ENCODE measurements at regions not wholly inside any gene's neighbourhood (a gene's known extent, or its start where the extent isn't known, plus 50 kb on each side); places are given as distances from the start of the nearest gene placed in this dataset.
"Not testable (repeated sequence)": the region's sequence is repeated elsewhere in the genome, so short reads cannot be mapped to it uniquely, and the experiment has no call there.

DNA sequence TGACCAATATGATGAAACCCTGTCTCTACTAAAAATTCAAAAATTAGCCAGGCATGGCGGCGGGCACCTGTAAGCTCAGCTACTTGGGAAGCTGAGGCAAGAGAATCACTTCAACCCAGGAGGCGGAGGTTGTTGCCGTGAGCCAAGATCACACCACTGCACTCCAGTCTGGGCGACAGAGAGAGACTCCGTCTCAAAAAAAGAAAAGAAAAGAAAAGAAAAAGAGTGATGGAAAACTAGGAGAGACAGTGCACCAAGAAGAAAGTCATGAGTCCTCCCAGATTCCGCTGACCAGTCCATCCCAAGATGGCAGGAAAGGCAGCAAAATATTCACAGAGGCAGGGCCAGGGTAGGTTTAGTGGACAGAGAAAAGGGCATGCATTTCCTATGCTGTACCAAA, 226.9 kb downstream of the ASMT start:
- no peak overlapping the region for H3K4me3 ChIP-seq
- no peak overlapping the region for H3K27ac ChIP-seq

DNA sequence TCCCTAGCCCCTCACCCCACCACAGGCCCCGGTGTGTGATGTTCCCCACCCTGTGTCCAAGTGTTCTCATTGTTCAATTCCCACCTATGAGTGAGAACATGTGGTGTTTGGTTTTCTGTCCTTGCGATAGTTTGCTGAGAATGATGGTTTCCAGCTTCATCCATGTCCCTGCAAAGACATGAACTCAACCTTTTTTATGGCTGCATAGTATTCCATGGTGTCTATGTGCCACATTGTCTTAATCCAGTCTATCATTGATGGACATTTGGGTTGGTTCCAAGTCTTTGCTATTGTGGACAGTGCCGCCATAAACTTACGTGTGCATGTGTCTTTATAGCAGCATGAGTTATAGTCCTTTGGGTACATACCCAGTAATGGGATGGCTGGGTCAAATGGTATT, 232.1 kb downstream of the ASMT start:
- H3K4me3 ChIP-seq, H3K27ac ChIP-seq: not testable (repeated sequence)

DNA sequence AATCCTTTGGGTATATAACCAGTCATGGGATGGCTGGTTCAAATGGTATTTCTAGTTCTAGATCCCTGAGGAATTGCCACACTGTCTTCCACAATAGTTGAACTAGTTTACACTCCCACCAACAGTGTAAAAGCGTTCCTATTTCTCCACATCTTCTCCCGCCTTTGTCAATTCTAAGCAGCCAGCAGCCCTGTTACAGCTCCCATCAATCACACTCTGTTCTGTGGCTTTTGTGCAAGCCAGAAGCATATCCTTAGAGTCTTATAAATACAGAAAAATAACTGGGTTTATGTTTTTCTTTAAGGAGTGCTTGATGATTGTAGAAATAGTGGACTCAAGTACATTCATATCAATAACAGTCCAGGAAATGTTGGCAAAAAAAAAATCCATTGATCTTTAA, 232.9 kb downstream of the ASMT start:
- not testable (repeated sequence) for H3K4me3 ChIP-seq, H3K27ac ChIP-seq

DNA sequence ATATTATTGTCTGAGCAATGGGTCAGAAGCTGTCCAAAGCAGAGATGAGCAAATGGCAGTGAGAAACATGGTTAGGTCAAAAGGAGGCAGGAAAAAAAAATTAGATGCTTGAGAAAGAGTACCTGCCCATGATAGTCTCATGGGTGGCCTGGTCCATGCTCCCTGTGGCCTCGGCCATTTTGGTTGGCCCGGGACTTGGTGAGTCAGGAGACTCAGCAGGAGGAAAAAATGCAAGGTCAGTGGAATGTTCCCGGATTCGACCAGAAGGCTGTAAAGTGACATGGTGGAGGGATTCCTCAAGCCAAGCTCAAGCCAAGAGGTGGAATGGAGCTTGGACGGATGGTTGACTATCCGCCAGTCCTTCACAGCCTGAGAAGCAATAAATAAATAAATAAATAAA, 236.7 kb downstream of the ASMT start:
- Histone ChIP-seq H3K4me3 (no peak overlapping the region), H3K27ac (no peak overlapping the region)

DNA sequence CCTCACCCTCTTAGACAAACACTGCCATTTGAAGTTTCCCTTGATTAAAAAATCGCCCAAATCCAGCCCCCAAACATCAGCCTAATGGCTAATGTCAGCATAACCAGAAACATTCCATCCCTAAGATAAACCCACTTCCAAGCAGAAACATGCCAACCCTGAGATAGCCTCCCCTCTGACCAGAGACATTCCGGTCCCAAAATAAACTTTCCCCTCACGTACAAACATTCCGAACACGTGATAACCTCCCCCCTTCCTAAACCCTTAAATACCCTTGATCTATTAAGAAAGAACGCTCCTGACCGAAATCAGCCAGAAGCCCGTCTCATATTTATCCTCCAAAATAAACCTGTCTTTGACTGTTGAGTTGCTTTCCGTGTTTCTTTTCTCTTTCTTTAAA, 237.2 kb downstream of the ASMT start:
- H3K27ac ChIP-seq: no peak overlapping the region
- H3K4me3 ChIP-seq: no peak overlapping the region

DNA sequence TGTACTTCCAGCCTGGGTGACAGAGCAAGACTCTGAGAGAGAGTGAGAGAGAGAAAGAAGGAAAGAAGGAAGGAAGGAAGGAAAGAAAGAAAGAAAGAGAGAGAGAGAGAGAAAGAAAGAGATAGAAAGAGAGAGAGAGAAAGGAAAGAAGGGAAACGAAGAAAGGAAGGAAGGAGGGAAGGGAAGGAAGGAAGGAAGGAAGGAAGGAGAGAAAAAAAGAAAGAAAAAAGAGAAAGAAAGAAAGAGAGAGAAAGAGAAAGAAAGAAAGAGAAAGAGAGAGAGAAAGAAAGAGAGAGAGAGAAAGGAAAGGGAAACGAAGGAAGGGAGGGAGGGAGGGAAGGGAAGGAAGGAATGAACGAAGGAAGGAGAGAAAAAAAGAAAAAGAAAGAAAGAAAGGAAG, 238.6 kb downstream of the ASMT start:
- H3K27ac ChIP-seq: no peak overlapping the region
- no peak overlapping the region for H3K4me3 ChIP-seq

DNA sequence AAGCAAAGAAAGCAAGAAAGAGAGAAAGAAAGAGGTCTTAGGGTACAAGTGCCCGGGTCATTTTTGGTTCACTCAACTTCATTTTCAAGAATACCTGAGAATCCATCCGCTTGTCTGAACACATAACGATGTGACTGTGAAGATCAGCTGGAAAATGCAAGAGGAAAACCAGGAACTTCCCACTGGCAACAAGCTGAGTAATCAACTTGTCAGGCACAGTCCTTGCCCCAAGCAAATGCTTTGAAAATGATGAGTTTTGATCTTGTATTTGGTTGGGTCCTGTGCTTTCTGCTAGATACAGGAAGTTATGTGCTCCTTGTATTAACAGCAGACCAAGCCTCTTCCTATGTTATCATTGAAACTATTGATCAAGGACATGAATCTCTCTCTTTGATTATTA, 239.1 kb downstream of the ASMT start:
- H3K27ac ChIP-seq: no peak overlapping the region
- H3K4me3 ChIP-seq: no peak overlapping the region

DNA sequence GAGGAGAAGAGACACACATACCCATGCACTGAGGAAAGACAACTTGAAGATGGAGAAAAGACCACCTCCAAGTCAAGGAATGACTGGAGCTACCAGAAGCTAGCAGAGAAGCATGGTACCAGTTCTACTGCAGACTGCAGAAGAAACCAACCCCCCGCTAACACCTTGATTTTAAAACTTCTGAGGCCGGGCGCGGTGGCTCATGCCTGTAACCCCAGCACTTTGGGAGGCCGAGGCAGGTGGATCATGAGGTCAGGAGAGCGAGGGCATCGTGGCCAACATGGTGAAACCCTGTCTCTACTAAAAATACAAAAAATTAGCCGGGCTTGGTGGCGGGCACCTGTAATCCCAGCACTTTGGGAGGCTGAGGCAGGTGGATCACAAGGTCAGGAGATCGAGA, 240.0 kb downstream of the ASMT start:
- H3K27ac ChIP-seq, H3K4me3 ChIP-seq: not testable (repeated sequence)

DNA sequence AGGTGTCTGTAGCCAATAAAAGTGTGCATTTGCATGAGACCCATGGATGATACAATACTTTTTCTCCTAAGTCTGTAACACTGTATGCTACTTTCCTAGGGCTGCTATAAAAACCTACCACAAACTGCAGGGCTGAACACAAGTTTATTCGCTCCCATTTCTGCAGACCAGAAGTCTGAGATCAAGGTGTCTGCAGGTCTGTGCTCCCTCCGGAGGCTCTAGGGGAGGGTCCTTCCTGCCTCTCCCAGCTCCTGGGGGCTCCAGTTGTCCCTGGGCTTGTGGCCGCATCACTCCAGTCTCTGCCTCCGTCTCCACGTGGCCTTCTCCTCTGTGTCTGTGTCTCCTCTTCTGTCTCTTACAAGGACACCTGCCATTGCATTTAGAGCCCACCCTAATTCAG, 244.4 kb downstream of the ASMT start:
- not testable (repeated sequence) for H3K27ac ChIP-seq, H3K4me3 ChIP-seq

DNA sequence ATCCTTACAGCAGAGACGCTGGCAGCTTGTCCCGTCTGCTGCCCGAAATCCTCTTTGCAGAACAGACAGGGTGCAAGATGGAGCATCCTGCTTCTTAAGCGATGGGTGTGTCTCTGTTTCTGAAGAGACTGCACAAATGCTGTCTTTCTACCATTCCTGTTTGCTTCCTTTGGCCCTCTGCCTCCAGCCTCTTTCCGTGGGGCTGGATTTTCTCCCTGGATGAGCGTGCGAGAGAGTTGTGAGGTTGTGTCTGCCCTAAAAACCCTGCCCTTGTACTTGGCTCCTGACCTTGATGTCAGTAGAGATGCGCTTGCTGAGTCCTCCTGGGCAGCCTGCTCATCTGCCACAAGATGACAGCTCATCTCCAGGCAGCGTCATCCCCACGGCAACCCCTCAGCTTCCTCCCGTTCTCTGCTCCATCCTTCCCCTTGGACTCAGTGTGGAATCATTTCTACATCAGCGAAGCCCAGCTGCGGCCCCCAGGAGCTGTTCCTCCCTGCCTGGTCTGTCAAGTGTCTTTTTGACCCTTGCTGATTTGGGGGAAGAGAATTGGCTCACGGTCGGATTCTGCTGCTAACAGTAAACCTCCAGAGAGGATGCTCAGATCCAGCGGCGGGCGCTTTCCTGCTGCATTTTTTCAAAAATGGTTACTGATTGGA, 246.2 kb downstream of the ASMT start:
- no peak overlapping the region for H3K4me3 ChIP-seq
- no peak overlapping the region for H3K27ac ChIP-seq

DNA sequence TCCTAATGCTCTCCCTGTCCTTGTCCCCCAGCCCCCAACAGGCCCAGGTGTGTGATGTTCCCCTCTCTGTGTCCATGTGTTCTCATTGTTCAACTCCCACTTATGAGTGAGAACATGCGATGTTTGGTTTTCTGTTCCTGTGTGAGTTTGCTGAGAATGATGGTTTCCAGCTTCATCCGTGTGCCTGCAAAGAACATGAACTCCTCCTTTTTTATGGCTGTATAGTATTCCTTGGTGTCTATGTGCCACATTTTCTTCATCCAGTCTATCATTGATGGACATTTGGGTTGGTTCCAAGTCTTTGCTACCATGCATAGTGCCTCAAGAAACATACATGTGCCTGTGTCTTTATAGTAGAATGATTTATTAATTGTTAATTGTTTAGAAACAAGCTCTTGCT, 249.1 kb downstream of the ASMT start:
- H3K27ac ChIP-seq, H3K4me3 ChIP-seq: not testable (repeated sequence)

DNA sequence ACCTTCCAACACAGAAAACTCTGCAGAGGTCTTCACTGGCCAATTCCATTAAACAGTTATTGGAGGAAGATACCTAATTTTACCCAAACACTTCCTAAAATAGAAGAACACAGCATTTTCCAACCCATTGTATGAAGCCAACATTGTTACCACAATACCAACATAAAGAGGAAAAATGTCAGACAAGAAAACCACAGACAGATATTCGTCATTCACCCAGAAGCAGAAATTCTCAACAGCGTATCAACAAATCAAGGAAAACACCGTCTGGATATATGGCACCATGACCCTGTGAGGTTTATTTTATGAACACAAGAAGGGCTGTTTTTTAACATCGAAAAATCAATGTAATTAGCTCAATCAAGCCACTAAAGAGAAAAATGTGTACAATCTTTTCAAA, 255.6 kb downstream of the ASMT start:
- no peak overlapping the region for H3K4me3 ChIP-seq
- H3K27ac ChIP-seq: no peak overlapping the region

DNA sequence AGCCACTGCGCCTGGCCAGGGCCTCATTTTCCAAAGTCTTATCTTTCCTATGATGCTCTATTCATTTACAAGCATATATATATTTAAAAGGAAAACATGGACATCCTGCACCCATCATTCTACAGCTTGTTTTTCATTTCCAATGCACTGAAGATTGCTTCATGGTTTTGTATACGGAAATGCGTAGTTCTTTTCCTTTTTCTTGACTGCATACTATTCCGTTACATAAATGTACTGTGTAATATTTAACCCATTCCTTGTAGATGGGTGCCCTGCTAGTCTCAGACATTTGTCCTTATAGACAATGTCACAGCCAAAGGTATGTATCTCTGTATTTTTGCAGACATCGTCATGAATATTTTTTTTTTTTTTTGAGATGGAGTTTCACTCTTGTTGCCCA, 257.0 kb downstream of the ASMT start:
- Histone ChIP-seq H3K27ac (no peak overlapping the region), H3K4me3 (no peak overlapping the region)

DNA sequence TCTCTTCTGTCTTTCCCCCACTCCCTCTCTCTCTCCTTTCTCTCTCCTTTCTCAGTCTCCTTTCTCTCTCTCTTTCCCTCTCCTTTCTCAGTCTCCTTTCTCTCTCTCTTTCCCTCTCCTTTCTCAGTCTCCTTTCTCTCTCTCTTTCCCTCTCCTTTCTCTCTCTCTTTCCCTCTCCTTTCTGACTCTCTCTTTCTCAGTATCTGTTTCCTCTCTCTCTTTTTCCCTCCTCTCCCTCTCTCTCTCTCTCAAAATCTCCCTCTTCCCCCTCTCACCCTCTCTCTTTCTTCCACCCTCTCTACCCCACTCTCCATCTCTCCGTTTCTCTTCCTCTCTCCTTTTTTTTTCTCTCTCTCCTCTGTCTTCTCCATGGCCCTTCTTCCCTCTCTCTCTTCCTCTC, 258.8 kb downstream of the ASMT start:
- Histone ChIP-seq H3K4me3 (no peak overlapping the region), H3K27ac (no peak overlapping the region)

DNA sequence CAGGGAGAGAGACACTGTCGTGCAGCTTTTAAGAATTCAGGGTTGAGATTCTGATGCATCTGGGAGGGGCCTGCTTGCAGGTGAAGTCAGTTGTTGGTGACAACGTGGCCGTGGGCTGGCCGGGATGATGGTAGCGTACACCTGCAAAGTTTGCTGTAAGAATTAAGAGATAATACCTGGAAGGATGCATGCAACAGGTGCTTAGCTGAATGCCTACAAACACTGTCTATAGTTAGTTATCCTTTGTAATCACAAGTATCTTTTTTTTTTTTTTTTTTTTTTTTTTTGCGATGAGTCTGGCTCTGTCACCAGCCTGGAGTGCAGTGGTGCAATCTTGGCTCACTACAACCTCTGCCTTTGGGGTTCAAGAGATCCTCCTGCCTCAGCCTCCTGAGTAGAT, 259.6 kb downstream of the ASMT start:
- Histone ChIP-seq H3K27ac (no peak overlapping the region), H3K4me3 (no peak overlapping the region)

DNA sequence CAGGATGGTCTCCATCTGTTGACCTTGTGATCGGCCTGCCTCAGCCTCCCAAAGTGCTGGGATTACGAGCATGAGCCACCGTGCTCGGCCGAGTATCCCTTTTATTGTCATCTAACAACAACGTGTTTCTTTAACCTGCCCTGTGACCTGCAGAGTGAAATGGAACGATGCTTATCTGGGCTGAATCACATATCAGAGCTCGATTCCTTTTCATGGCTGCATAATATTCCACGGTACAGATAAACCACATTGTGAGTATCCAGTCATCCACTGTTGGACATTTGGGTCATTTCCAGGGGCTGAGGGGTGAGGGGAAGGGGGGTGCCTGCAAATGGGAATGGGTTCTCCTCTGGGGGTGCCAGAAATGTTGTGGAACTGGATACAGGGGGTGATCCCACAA, 260.0 kb downstream of the ASMT start:
- no peak overlapping the region for H3K4me3 ChIP-seq
- H3K27ac ChIP-seq: no peak overlapping the region

DNA sequence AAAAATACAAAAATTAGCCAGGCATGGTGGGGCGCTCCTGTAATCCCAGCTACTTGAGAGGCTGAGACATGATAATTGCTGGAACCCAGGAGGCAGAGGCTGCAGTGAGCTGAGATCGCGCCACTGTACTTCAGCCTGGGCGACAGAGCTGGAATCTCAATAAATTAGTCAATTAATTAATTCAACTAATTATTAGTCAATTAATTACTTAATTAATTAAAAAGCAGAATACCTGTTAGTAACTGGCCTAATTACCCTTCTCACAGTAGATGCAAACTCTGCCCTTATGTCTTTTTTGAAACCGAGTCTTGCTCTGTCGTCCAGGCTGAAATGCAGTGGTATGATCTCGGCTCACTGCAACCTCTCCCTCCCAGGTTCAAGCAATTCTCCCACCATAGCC, 261.2 kb downstream of the ASMT start:
- H3K27ac ChIP-seq: no peak overlapping the region
- H3K4me3 ChIP-seq: no peak overlapping the region

DNA sequence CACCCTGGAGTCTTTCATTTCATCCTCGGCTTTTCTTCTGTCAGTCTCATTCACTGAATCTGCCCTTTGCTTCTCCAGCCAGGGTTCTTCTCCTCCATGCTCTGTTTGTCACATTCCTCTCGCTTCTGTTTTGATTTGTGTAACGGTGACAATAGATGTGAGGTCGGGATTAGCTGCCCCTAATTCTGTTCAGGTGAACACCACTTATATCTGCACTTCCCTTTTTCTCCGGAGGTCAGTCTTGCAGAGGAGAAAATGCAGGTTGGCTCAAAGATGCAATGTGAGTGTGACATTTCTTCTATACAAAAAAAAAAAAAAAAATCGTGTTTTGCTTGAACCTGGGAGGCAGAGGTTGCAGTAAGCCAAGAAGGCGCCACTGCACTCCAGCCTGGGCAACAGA, 262.9 kb downstream of the ASMT start:
- no peak overlapping the region for H3K27ac ChIP-seq

DNA sequence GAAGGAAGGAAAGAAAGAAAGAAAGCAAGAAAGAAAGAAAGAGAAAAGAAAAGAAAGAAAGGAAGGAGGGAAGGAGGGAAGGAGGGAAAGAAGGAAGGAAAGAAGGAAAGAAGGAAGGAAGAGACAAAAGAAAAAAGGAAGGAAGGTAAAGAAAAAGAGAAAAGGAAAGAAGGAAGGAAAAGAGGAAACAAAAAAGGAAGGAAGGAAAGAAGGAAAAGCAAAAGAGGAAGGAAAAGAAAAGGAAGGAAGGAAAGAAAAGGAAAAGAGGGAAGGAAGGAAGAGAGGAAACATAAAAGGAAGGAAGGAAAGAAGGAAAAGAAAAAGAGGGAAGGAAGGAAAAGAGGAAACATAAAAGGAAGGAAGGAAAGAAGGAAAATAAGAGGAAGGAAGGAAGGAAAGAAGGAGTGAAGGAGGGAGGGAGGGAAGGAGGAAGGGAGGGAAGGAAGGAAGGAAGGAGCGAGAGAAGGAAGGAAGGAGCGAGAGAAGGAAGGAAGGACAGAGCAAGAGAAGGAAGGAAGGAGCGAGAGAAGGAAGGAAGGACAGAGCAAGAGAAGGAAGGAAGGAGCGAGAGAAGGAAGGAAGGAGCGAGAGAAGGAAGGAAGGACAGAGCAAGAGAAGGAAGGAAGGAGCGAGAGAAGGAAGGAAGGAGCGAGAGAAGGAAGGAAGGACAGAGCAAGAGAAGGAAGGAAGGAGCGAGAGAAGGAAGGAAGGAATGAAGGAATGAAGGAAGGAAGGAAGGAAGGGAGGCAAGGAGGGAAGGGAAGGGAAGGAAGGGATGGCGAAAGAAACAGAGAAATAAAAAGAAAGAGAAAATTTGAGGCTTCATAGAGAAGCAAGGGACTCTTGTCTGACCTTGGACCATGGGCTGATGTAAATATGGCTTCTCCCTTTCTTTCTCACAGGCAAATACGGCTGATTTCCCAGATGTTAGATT, 266.3 kb downstream of the ASMT start:
- not testable (repeated sequence) for H3K4me3 ChIP-seq

More for the DNA sequence above, 262.9 kb downstream of the ASMT start:
- H3K4me3 ChIP-seq: no peak overlapping the region

DNA sequence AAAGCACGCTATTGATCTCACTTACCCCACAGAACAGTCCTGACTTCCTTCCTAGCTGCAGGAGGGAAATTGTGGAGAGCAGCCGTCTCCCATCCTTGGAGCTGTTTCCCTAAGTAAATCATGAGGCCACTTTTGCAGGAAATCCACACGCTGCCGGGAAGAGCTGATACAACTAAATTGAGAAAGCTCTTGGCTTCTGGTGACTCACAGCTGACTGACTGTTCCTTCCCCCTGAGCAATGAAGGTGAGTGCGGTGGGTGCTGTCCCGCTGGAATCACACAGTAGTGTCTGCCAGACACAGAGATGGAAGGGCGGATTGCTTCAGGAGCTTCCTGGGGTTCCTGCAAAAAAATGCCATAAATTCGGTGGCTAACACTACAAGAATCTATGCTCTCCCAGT, 268.9 kb downstream of the ASMT start:
- no peak overlapping the region for H3K4me3 ChIP-seq
- peak overlapping the region in 1 of 21 experiments; percentile 11 for H3K27ac ChIP-seq

More for the DNA sequence above, 266.3 kb downstream of the ASMT start:
- H3K27ac ChIP-seq: not testable (repeated sequence)

DNA sequence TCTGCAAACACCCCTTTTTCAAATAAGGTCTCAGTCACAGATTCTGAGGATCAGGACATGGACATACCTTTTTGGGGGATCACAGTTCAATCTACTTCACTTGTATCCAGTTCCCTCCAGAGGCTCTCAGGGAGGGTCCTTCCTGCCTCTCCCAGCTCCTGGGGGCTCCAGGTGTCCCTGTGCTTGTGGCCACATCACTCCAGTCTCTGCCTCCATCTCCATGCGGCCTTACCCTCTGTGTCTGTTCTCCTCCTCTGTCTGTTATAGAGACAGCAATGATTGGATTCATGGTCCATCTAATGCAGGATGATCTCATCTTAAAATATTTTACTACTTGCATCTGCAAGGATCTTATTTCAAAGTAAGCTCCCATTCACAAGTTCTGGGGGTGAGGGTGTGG, 269.6 kb downstream of the ASMT start:
- Histone ChIP-seq H3K4me3 (no peak overlapping the region), H3K27ac (peak overlapping the region in 1 of 21 experiments; percentile 11)

All from skin epidermis (tissue), 12 donors.